ENCODE measurements at regions not wholly inside any gene's neighbourhood (a gene's known extent, or its start where the extent isn't known, plus 50 kb on each side); places are given as distances from the start of the nearest gene placed in this dataset.

DNA sequence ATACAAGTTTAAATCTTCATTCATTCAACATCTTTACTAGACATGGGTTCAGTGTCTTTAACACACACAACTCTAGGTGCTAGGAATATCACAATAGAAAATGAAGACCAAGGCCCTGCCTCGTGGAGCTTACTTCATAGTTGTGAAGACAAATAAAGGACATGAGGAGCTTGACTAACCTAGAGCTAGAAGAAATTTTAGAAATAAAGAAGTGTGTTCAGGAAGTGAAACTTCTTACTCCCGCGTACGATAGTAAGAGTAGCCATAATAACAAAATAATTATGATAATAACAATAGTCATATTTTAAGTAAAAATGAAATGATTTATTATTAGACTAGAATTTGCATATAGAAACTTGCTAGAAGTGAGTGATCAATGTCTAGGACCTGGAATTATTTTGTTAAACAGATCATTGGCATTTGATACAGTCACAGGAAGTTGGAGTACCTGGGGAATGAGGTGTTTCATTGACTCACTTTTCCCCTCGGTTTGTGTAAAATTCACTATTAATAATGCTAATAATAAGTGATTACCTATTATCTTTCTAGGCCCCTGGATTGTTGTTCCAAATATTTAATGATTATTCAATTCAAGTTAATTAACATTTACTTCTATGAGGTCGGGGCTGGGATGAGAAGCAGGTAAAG, 331.3 kb downstream of the NSG2 start:
- H4K20me1 ChIP-seq (ENCODE audit: insufficient read depth, low read length) = no peaks in the 10 kb centered on the region
- ChIA-PET POLR2A (no interaction called here), CTCF (ENCODE audit: unreplicated experiment) (no interaction called here)
- H3K4me1 ChIP-seq (ENCODE audit: insufficient read depth, low read length, poor library complexity, severe bottlenecking) = no peaks in the 10 kb centered on the region
- H3K9me3 ChIP-seq (ENCODE audit: low read length) = no peaks in the 10 kb centered on the region
- no peak for DNase-seq (ENCODE audit: low spot score)
- no peaks in the 10 kb centered on the region for H3K9me2 ChIP-seq (ENCODE audit: insufficient read depth, low read length)
- H3K27ac ChIP-seq (ENCODE audit: low read depth, low read length, poor library complexity, severe bottlenecking) = no peak overlapping the region
- no peak overlapping the region for H2AFZ ChIP-seq (ENCODE audit: low read length)
- H3K79me2 ChIP-seq (ENCODE audit: insufficient read depth, low read depth, low read length) = no peaks in the 10 kb centered on the region
- no peak overlapping the region for H3K4me3 ChIP-seq (ENCODE audit: low read depth, low read length, poor library complexity, severe bottlenecking)
- no peak overlapping the region for H3K4me2 ChIP-seq (ENCODE audit: low read length)
- H3K36me3 ChIP-seq (ENCODE audit: insufficient read depth, low read length) = no peaks in the 10 kb centered on the region
- intact Hi-C loops (cut with micrococcal nuclease; ENCODE audit: unreplicated experiment) = no loop called here
- no TSS peak for BruUV-seq (replicated peaks)
- TF ChIP-seq, protein P1, sequence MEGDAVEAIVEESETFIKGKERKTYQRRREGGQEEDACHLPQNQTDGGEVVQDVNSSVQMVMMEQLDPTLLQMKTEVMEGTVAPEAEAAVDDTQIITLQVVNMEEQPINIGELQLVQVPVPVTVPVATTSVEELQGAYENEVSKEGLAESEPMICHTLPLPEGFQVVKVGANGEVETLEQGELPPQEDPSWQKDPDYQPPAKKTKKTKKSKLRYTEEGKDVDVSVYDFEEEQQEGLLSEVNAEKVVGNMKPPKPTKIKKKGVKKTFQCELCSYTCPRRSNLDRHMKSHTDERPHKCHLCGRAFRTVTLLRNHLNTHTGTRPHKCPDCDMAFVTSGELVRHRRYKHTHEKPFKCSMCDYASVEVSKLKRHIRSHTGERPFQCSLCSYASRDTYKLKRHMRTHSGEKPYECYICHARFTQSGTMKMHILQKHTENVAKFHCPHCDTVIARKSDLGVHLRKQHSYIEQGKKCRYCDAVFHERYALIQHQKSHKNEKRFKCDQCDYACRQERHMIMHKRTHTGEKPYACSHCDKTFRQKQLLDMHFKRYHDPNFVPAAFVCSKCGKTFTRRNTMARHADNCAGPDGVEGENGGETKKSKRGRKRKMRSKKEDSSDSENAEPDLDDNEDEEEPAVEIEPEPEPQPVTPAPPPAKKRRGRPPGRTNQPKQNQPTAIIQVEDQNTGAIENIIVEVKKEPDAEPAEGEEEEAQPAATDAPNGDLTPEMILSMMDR (conservative IDR thresholded peaks at IDR 0.05; ENCODE audit: low read length) = no peak
- TF ChIP-seq EZH2phosphoT487 (IDR thresholded peaks at IDR 0.05; ENCODE audit: borderline replicate concordance, low read depth, low read length) = no peak

DNA sequence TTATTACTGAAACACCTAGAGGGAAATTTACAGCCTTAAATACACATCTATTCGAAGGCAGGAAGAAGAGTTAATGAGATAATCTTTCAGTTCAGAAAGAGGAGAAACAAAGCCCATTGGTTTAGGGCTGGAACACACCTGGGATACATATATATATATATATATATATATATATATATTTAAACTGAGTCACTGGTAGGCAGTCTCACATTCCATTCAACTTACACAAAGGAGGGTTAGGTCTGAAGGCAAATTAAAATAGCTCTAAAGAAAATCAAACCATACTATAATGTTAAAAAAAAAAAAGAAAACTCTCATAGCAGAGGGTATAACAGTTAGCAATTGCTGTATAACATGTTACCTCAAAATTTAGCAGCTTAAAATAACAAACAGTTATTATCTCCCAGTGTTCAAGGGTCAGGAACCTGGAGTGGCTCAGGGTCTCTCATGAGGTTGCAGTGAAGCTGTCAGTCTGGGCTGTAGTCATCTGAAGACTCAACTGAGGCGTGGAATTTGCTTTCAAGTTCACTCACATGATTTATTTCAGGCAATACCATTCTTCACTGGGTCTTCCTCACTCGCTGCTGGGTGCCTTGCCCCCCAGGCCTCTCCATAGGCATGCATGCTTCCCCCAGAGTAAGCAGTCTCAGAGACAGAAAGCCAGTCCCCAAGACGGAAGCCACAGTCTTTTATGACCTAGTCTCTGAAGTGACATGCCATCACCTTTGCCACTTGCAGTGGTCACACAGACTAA, 332.8 kb downstream of the NSG2 start:
- POLR2A ChIA-PET = no interaction called here

More for the DNA sequence above, 332.8 kb downstream of the NSG2 start:
- Histone ChIP-seq H3K79me2 (ENCODE audit: insufficient read depth, low read depth, low read length) (no peaks in the 10 kb centered on the region), H3K36me3 (ENCODE audit: insufficient read depth, low read length) (no peaks in the 10 kb centered on the region), H2AFZ (ENCODE audit: low read length) (no peak overlapping the region), H3K4me2 (ENCODE audit: low read length) (no peak overlapping the region), H3K9me3 (ENCODE audit: low read length) (no peaks in the 10 kb centered on the region), H3K4me3 (ENCODE audit: low read depth, low read length, poor library complexity, severe bottlenecking) (no peak overlapping the region), H4K20me1 (ENCODE audit: insufficient read depth, low read length) (no peaks in the 10 kb centered on the region), H3K4me1 (ENCODE audit: insufficient read depth, low read length, poor library complexity, severe bottlenecking) (no peaks in the 10 kb centered on the region), H3K27ac (ENCODE audit: low read depth, low read length, poor library complexity, severe bottlenecking) (no peak overlapping the region), H3K9me2 (ENCODE audit: insufficient read depth, low read length) (no peaks in the 10 kb centered on the region)
- CTCF ChIA-PET (ENCODE audit: unreplicated experiment) = no interaction called here
- intact Hi-C loops (cut with micrococcal nuclease; ENCODE audit: unreplicated experiment) = no loop called here
- no peak for DNase-seq (ENCODE audit: low spot score)
- TF ChIP-seq, protein P1 (conservative IDR thresholded peaks at IDR 0.05; ENCODE audit: low read length) = no peak
- TF ChIP-seq EZH2phosphoT487 (IDR thresholded peaks at IDR 0.05; ENCODE audit: borderline replicate concordance, low read depth, low read length) = no peak
- BruUV-seq (replicated peaks) = no TSS peak

Measured in OCI-LY7 (cell line).